SK-N-SH treated with all-trans-retinoic acid at 6 μM for 48 hours (cell line): ENCODE measurements at regions not wholly inside any gene's neighbourhood (a gene's known extent, or its start where the extent isn't known, plus 50 kb on each side); places are given as distances from the start of the nearest gene placed in this dataset.

ENCODE experiments used
- ATAC-seq: fragments of 200-7000 bp; cut with Tn5 transposase; 3 replicates; pipeline ENCODE4 v1.9.1; 2020; ENCODE audit warnings: mild to moderate bottlenecking, moderate library complexity
- ARNTL ChIP-seq: fragments of 450-650 bp; formaldehyde crosslinking; IDR thresholded peaks from 2 replicates; pipeline ENCODE4 v1.5.0; 2020; ENCODE audit warnings: low read depth, mild to moderate bottlenecking, moderate library complexity, borderline replicate concordance
- BACH2 ChIP-seq: fragments of 250-450 bp; sonication (Bioruptor Pico); IDR thresholded peaks from 2 replicates; pipeline ENCODE4 v1.9.0; 2021; ENCODE audit warnings: mild to moderate bottlenecking, borderline replicate concordance
- CREB5 ChIP-seq: fragments of 250-450 bp; sonication (Bioruptor Pico); IDR thresholded peaks from 2 replicates; pipeline ENCODE4 v1.5.1; 2020; ENCODE audit warnings: low read depth, mild to moderate bottlenecking, moderate library complexity
- CSRNP3 ChIP-seq: fragments of 250-450 bp; sonication (Bioruptor Pico); IDR thresholded peaks from 2 replicates; pipeline ENCODE4 v1.5.1; 2021; ENCODE audit warnings: mild to moderate bottlenecking, moderate library complexity
- ESRRG ChIP-seq: fragments of 250-450 bp; sonication (Bioruptor Pico); IDR thresholded peaks from 2 replicates; pipeline ENCODE4 v1.6.1; 2021; ENCODE audit warnings: mild to moderate bottlenecking
- GLIS3 ChIP-seq: fragments of 250-450 bp; sonication (Bioruptor Pico); IDR thresholded peaks from 2 replicates; pipeline ENCODE4 v1.5.0; 2020; ENCODE audit warnings: mild to moderate bottlenecking, moderate library complexity
- ISL1 ChIP-seq: fragments of 250-450 bp; sonication (Bioruptor Pico); IDR thresholded peaks from 2 replicates; pipeline ENCODE4 v2.1.2; 2022; ENCODE audit warnings: mild to moderate bottlenecking, moderate library complexity
- OSR1 ChIP-seq: fragments of 250-450 bp; sonication (Bioruptor Pico); IDR thresholded peaks from 2 replicates; pipeline ENCODE4 v1.8.0; 2022; ENCODE audit warnings: moderate library complexity, mild to moderate bottlenecking, inconsistent platforms
- PATZ1 ChIP-seq: fragments of 250-450 bp; sonication (Bioruptor Pico); IDR thresholded peaks from 2 replicates; pipeline ENCODE4 v1.8.0; 2020; ENCODE audit warnings: mild to moderate bottlenecking, moderate library complexity, borderline replicate concordance
- PPARA ChIP-seq: fragments of 250-450 bp; sonication (Bioruptor Pico); IDR thresholded peaks from 2 replicates; pipeline ENCODE4 v1.5.0; 2020; ENCODE audit warnings: mild to moderate bottlenecking, borderline replicate concordance
- RARB ChIP-seq: fragments of 250-450 bp; sonication (Bioruptor Pico); IDR thresholded peaks from 2 replicates; pipeline ENCODE4 v1.8.0; 2021; ENCODE audit warnings: mild to moderate bottlenecking, moderate library complexity
- TCF4 ChIP-seq: fragments of 250-450 bp; sonication (Bioruptor Pico); IDR thresholded peaks from 2 replicates; pipeline ENCODE4 v1.8.0; 2021; ENCODE audit warnings: mild to moderate bottlenecking, moderate library complexity, borderline replicate concordance
- TOX ChIP-seq: fragments of 250-450 bp; sonication (Bioruptor Pico); IDR thresholded peaks from 2 replicates; pipeline ENCODE4 v1.8.0; 2021; ENCODE audit warnings: mild to moderate bottlenecking, moderate library complexity, borderline replicate concordance
- TSHZ2 ChIP-seq: fragments of 250-450 bp; sonication (Bioruptor Pico); IDR thresholded peaks from 2 replicates; pipeline ENCODE4 v1.5.0; 2020; ENCODE audit warnings: mild to moderate bottlenecking, moderate library complexity
- ZC3H10 ChIP-seq: fragments of 250-450 bp; sonication (Bioruptor Pico); IDR thresholded peaks from 2 replicates; pipeline ENCODE4 v1.5.1; 2021; ENCODE audit warnings: mild to moderate bottlenecking, moderate library complexity
- ZFP3 ChIP-seq: fragments of 250-450 bp; sonication (Bioruptor Pico); IDR thresholded peaks from 2 replicates; pipeline ENCODE4 v1.5.0; 2020; ENCODE audit warnings: mild to moderate bottlenecking, moderate library complexity
- ZFP30 ChIP-seq: fragments of 450-650 bp; formaldehyde crosslinking; IDR thresholded peaks from 2 replicates; pipeline ENCODE4 v1.5.0; 2022; ENCODE audit warnings: mild to moderate bottlenecking, moderate library complexity
- ZNF565 ChIP-seq: fragments of 450-650 bp; formaldehyde crosslinking; conservative IDR thresholded peaks from 2 replicates; pipeline ENCODE4 v1.5.0; 2020; ENCODE audit warnings: low read depth, mild to moderate bottlenecking, moderate library complexity
- ZNF70 ChIP-seq: fragments of 450-650 bp; formaldehyde crosslinking; IDR thresholded peaks from 2 replicates; pipeline ENCODE4 v1.5.0; 2020; ENCODE audit warnings: mild to moderate bottlenecking, moderate library complexity
- ZNF8 ChIP-seq: fragments of 450-650 bp; formaldehyde crosslinking; IDR thresholded peaks from 2 replicates; pipeline ENCODE4 v1.5.0; 2020; ENCODE audit warnings: mild to moderate bottlenecking, moderate library complexity

GRCh38 chr1:226798427-226799411 lies 59.6 kb upstream of the ITPKB start (continued):
- no peak for TF ChIP-seq TSHZ2 (CRISPR knock-in tag)
- no peak for TF ChIP-seq BACH2 (CRISPR knock-in tag)
- TF ChIP-seq RARB (CRISPR knock-in tag), result no peak
- no peak for TF ChIP-seq ARNTL (CRISPR knock-in tag)
- no peak for TF ChIP-seq PATZ1 (CRISPR knock-in tag)

- no peak for ATAC-seq
- no peak for TF ChIP-seq TSHZ2 (CRISPR knock-in tag)
- TF ChIP-seq PPARA, result no peak
- TF ChIP-seq TCF4 (CRISPR knock-in tag), result no peak
- no peak for TF ChIP-seq ESRRG (CRISPR knock-in tag)
- no peak for TF ChIP-seq ZNF565
- no peak for TF ChIP-seq ARNTL (CRISPR knock-in tag)
- no peak for TF ChIP-seq ISL1 (CRISPR knock-in tag)
Observed at GRCh38 chr1:226797151-226797550, 58.1 kb upstream of the ITPKB start.

GRCh38 chr1:226793620-226794276 lies 54.7 kb upstream of the ITPKB start:
- ATAC-seq, result no peak
- TF ChIP-seq ESRRG (CRISPR knock-in tag), result no peak
- no peak for TF ChIP-seq CREB5 (CRISPR knock-in tag)
- TF ChIP-seq RARB (CRISPR knock-in tag), result no peak
- TF ChIP-seq BACH2 (CRISPR knock-in tag), result no peak
- TF ChIP-seq ZC3H10 (CRISPR knock-in tag), result no peak
- no peak for TF ChIP-seq OSR1
- TF ChIP-seq ZNF565, result no peak
- TF ChIP-seq ZFP3 (CRISPR knock-in tag), result no peak
- TF ChIP-seq ZNF8 (CRISPR knock-in tag), result no peak
- TF ChIP-seq GLIS3 (CRISPR knock-in tag), result no peak
- TF ChIP-seq CSRNP3 (CRISPR knock-in tag), result no peak
- TF ChIP-seq PPARA, result no peak
- no peak for TF ChIP-seq PATZ1 (CRISPR knock-in tag)
- no peak for TF ChIP-seq ISL1 (CRISPR knock-in tag)
- no peak for TF ChIP-seq ZNF70 (CRISPR knock-in tag)
- TF ChIP-seq ZFP30 (CRISPR knock-in tag), result no peak
- no peak for TF ChIP-seq TOX
